Mammary epithelial cell (primary cell): ENCODE measurements at regions not wholly inside any gene's neighbourhood (a gene's known extent, or its start where the extent isn't known, plus 50 kb on each side); places are given as distances from the start of the nearest gene placed in this dataset.

Source experiments
- CTCF ChIP-seq, 2 donors: IDR thresholded peaks in 1 of 2; conservative IDR thresholded peaks in 1 of 2; 2 replicates each; pipeline ENCODE4 v1.5.1; 2011 to 2012; ENCODE audit warnings: inconsistent platforms in 2 of 2, low read length in 2 of 2, mild to moderate bottlenecking in 2 of 2, control low read depth in 1 of 2, low read depth in 1 of 2; ENCODE audit not compliant: insufficient read depth in 1 of 2; ENCODE audit errors: extremely low read depth in 1 of 2
- EZH2 ChIP-seq: IDR thresholded peaks from 2 replicates; pipeline ENCODE4 v1.6.1; 2012; ENCODE audit warnings: low read length, inconsistent platforms, borderline replicate concordance

GRCh38 chr13:99752373-99752772 lies 219.2 kb downstream of the ZIC5 start:
- TF ChIP-seq CTCF (conservative IDR thresholded peaks at IDR 0.05 in 1 of 2, IDR thresholded peaks at IDR 0.05 in 1 of 2; ENCODE audit: extremely low read depth in 1 of 2, insufficient read depth in 1 of 2, low read depth in 1 of 2, low read length in 2 of 2) (no peak), EZH2 (no peak)
